ENCODE measurements at regions not wholly inside any gene's neighbourhood (a gene's known extent, or its start where the extent isn't known, plus 50 kb on each side); places are given as distances from the start of the nearest gene placed in this dataset.

- no peak for DNase-seq
Observed at GRCh38 chr2:2674831-2675230, 343.8 kb upstream of the MYT1L start.

GRCh38 chr2:2673406-2673805 lies 342.3 kb upstream of the MYT1L start:
- no peak for DNase-seq

GRCh38 chr2:2672249-2672648 lies 341.2 kb upstream of the MYT1L start:
- no peak for DNase-seq

GRCh38 chr2:2671826-2672225 lies 340.8 kb upstream of the MYT1L start:
- DNase-seq: no peak

DNA sequence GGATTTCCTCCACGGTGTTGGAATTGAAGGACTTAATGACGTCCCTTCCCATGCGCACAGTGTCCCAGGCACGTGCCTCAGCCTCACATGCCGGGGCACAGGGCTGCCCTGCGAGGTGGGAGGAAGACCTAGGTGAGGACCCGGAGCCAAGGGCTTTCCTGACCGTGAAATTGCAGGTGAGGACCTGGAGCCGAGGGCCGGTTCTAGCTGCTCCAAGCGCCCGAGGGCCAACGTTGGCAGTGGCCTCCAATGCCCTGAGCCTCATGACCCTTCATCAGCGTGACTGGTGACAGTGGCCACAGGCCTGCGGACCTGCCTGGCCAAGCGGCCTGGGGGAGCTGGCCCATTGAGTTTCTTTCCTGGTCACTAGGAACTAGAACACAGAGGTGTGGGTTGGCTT lies 338.2 kb upstream of the MYT1L start:
- DNase-seq: no peak

DNA sequence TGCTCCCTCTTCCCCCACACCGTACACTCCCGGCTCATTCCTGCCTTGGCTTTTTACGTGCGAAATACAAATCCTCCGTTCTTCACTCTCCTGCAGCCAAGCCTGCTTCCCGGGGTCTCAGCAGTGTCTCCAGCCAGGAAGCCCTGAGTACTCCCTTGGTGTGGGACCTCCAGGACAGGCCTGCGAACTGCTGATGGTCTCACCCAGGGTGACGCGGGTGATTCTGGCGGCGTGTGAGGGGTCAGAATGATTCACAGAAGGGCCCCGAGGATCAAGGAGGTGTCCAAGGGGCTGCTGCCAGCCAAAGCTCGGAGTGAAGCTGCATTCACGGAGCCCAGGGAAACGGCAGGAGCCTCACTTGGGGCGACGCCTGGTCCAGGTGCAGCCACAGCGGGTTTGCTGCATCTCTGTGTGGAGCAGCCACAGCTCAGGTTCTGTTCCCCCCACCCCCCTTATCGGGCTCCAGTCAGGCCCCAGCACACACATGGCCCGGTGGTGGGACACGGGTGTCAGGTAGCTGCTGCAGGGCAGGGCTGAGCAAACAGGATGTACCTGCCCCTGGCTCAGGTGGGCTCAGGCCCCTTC lies 337.7 kb upstream of the MYT1L start:
- DNase-seq: no peak

DNA sequence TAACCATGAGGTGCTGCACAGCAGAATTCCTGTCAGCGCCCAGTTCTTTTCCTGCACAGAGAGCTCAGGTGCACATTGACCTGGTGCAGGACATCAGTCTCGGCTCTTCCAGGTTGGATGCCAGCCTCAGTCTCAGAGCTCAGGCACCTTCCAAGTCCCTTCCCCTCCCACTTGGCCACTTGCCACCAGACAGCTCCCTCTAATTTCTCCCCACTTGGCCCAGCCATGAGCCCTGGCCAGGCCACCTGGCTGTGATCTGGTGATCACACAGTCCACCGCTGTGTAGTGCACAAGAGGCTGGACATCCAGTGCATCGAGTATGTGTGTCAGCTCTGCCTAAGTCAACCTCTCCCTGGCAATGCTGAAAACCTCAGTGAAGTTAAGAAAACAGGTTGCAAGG lies 336.6 kb upstream of the MYT1L start:
- DNase-seq: no peak

GRCh38 chr2:2665834-2666133 lies 334.7 kb upstream of the MYT1L start:
- DNase-seq: no peak

- no peak for DNase-seq
Observed at GRCh38 chr2:2664989-2665833, 334.1 kb upstream of the MYT1L start.

DNA sequence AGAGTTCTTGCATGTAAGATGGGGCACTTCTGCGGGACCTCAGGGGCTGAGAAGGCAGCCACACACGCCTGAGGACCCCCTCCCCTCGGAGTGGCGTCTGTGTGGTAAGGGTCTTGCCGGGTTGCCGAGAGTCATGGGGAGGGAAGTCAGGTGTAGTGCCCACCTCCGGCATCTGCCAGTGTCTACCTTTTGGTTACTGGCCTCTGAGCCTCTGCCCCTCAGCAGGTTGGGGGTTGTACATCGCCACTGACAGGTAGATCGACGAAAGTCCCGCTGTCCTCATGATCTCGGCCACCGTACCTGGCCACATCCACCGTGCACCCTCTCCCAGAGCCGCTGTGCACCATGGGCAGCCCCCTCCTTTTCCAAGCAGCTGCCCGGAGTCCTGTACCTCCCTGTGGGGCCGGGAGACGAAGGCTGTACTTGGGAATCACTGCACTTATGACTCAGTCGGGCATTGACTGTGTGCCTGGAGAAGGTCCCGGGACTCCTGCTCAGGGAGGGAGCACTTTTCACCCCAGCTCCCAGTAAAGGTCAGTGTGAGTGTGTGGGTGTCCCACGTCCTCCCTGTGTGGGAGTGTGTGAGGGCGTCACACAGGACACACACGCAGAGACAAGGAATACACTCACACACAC lies 332.4 kb upstream of the MYT1L start:
- no peak for DNase-seq

DNA sequence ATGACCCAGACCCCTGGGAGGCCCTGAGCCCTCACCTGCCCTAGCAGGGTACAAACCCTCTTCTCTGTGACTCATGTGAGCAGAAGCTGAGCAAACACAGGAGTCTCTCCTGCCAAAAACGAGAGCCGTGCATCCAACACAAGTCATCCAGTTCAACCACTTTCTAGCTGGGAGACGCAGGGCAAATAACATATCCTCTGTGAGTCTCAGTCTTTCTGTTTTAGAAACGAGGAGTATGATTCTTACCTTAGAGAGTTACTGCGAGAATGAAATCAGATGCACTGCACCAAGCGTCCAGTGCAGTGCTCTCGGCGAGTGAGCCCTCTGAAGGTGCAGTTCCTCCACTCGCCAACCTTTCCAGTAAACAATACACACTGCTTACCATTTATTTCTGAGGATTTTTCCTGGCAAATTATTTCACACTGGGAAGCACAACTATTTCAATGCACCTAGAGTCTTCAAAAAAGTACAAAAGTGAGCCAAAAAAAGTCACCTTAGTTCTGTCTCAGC lies 331.8 kb upstream of the MYT1L start:
- no peak for DNase-seq

- no peak for DNase-seq
Observed at GRCh38 chr2:2662037-2662846, 331.2 kb upstream of the MYT1L start.

DNA sequence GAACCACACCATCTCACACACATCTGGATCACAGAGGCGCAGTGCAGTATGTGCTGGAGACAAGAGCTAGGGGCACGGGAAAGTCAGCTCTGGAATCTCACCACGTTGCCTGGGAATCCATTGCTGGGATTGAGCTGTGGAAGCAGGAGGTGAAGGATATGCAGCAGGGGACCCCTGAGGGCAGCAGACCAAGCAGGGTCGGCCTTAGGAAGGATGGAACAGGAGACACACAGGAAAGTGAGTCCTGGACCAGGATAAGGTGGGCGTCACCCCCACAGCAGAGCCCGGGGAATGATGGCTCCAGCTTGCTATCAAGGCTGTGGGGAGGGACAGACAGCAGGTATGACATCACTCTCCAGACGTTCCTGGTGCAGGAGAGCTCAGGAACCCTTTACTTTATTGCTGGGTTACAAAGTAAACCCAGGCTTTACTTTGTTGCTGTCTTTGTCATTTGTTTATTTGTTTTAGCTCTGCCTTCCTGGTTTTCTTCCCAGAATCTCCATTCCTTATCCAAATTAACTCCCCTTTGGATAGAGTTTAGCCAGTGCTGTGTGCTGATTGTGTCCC lies 329.8 kb upstream of the MYT1L start:
- no peak for DNase-seq

- DNase-seq: no peak
Observed at GRCh38 chr2:2657121-2657962, 326.3 kb upstream of the MYT1L start.

GRCh38 chr2:2656115-2657011 lies 325.3 kb upstream of the MYT1L start:
- DNase-seq: no peak

DNA sequence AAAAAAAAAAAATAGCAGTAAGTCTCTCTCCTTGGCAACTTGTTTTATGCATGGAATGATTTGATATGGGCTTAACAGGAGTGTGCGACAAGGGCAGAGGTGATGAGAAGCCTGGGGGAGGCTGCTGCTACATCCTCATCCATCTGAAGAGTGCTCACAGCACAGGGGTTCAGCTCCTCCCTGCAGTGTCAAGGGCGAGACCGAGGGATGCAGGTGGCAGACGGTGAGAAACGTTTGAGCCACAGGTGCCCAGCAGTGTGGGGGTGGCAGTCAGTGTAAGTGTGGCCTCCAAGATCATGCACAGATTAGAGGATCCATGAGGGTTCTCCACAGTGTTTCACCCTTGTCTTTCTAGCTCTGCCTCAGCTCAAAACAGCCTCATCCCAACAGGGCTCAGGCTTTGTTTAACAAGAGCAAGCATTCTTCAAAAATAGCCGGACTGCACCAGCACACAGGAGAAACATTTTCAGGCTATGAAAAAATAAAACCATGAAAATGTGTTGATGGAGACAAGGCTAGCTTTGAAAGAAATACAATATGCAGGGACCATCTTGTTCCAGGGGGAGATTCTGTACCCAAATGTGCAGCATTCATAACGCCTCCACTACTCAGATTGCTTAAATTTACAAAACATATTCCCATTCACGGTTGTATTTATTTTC lies 324.5 kb upstream of the MYT1L start:
- no peak for DNase-seq

- DNase-seq: no peak
Observed at GRCh38 chr2:2653231-2653630, 322.2 kb upstream of the MYT1L start.

DNA sequence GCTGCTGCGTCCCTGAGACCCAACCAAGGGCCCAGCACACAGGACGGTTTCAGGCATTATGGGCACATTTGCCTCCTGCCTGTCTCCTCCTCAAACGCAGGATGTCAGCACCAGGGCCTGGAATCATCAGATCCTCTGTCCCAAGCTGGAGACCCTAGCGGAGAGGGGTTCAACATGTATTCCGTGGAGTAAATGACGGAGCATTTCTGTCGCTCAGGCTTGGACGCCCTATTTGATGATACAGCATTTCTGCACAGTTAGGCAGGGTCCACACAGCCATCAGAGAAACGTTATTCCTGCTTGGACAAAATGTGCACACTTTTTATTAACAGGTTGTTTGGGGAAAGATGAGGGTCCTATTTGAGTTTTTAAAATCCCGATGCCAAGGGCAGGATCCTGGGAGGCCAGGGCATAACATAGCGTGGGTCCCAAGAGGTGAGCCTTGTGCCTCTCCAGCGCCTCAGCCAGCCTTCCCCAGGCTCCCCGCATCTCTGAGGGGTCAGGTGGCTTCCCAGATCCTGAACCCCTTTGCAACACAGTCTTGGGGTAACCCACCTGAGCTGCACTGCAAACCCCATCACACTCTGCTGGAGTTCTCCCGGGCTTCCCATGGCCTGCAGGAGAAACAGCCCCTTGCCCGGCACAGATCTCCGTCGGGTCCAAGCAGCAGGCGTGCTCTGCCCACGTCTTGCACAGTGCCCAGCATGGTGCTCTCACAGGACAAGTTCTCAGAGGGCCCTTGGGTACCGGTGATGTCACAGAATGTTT lies 319.7 kb upstream of the MYT1L start:
- no peak for DNase-seq

Measured in stimulated activated CD4-positive, alpha-beta T cell treated with anti-CD3 and anti-CD28 coated beads, Interleukin-12 subunit alpha, Interleukin-12 subunit beta, amount 100 ng/mL, for 4 hours (primary cell).